A549 (cell line): ENCODE measurements at regions not wholly inside any gene's neighbourhood (a gene's known extent, or its start where the extent isn't known, plus 50 kb on each side); places are given as distances from the start of the nearest gene placed in this dataset.

ENCODE experiments used
- ATAC-seq, 2 experiments: fragments of 200-7000 bp in 1 of 2; fragments of >200 bp in 1 of 2; cut with Nextera tagmentation in 1 of 2; cut with Tn5 transposase in 1 of 2; 3 replicates each; pipeline versions ENCODE4 v1.8.0 to v1.9.1; 2018 to 2020; ENCODE audit warnings: mild to moderate bottlenecking in 1 of 2, moderate library complexity in 1 of 2
- CTCF ChIA-PET: fragments of 300-600 bp; sonication (Branson Sonifier 250); formaldehyde crosslinking; extraction: SDS; loops from one replicate; lab custom pipeline; 2021; ENCODE audit warnings: antibody characterized with exemption, inconsistent platforms; lab: Yijun Ruan, JAX
- POLR2A ChIA-PET: fragments of 350-600 bp; formaldehyde crosslinking; extraction: SDS; loops from one replicate; lab custom pipeline; 2021; ENCODE audit warnings: antibody characterized with exemption, inconsistent platforms; lab: Yijun Ruan, JAX
- DNase-seq, 2 experiments: peaks; one replicate each; pipeline versions ENCODE4 v3.0.0 to v3.0.0-alpha.2; 2011 to 2016; ENCODE audit warnings: low read depth in 1 of 2, low spot score in 1 of 2
- FAIRE-seq: peaks from 2 replicates; lab custom pipeline; 2011; peaks lifted over from hg19 to GRCh38; lab: Jason Lieb, UNC
- H3K27ac ChIP-seq, 2 experiments: fragments of >200 bp; sonication (Bioruptor Twin); formaldehyde crosslinking; 3 replicates each; pipeline ENCODE4 v1.5.1; 2016 to 2017
- H3K4me1 ChIP-seq: fragments of >200 bp; sonication (Bioruptor Twin); formaldehyde crosslinking; 3 replicates; pipeline ENCODE4 v1.6.1; 2016
- H3K4me2 ChIP-seq: fragments of >200 bp; sonication (Bioruptor Twin); formaldehyde crosslinking; 3 replicates; pipeline ENCODE4 v1.6.1; 2016
- H3K4me3 ChIP-seq: fragments of >200 bp; sonication (Bioruptor Twin); formaldehyde crosslinking; 3 replicates; pipeline ENCODE4 v1.5.1; 2016
- H3K9me3 ChIP-seq: fragments of >200 bp; sonication (Bioruptor Twin); formaldehyde crosslinking; 3 replicates; pipeline ENCODE4 v1.6.1; 2016
- ATOH8 ChIP-seq: fragments of 250-450 bp; sonication (Bioruptor Pico); IDR thresholded peaks from 2 replicates; pipeline ENCODE4 v1.5.0; 2020; ENCODE audit warnings: low read depth, mild to moderate bottlenecking, moderate library complexity
- BHLHE40 ChIP-seq: IDR thresholded peaks from 2 replicates; pipeline ENCODE4 v1.6.1; 2012; ENCODE audit warnings: low read depth, low read length, inconsistent platforms
- CBX2 ChIP-seq: fragments of 200-600 bp; sonication (generic); IDR thresholded peaks from 2 replicates; pipeline ENCODE4 v1.6.1; 2016; ENCODE audit warnings: low read depth, mild to moderate bottlenecking, borderline replicate concordance
- CBX8 ChIP-seq: fragments of 200-600 bp; sonication (generic); IDR thresholded peaks from 2 replicates; pipeline ENCODE4 v1.6.1; 2016
- CHD4 ChIP-seq: fragments of 200-600 bp; sonication (generic); IDR thresholded peaks from 2 replicates; pipeline ENCODE4 v1.6.1; 2016; ENCODE audit warnings: antibody characterized with exemption, mild to moderate bottlenecking, borderline replicate concordance
- CTCF ChIP-seq: fragments of >200 bp; sonication (Bioruptor Twin); formaldehyde crosslinking; IDR thresholded peaks from 3 replicates; pipeline ENCODE4 v1.5.1; 2016
- EHF ChIP-seq: fragments of 250-450 bp; sonication (Bioruptor Pico); IDR thresholded peaks from 2 replicates; pipeline ENCODE4 v1.5.0; 2020; ENCODE audit warnings: mild to moderate bottlenecking
- ELK1 ChIP-seq: fragments of 150-350 bp; IDR thresholded peaks from 2 replicates; pipeline ENCODE4 v1.6.1; 2014; ENCODE audit warnings: low read depth, mild to moderate bottlenecking, low read length
- ESRRA ChIP-seq: fragments of 150-350 bp; IDR thresholded peaks from 2 replicates; pipeline ENCODE4 v1.6.1; 2014; ENCODE audit warnings: mild to moderate bottlenecking, low read length, borderline replicate concordance
- FOSB ChIP-seq: fragments of 250-450 bp; sonication (Bioruptor Pico); IDR thresholded peaks from 2 replicates; pipeline ENCODE4 v1.5.0; 2020; ENCODE audit warnings: mild to moderate bottlenecking, moderate library complexity
- FOSL2 ChIP-seq, 2 experiments: fragments of 450-650 bp in 1 of 2; fragments of >200 bp in 1 of 2; sonication (Bioruptor Twin) in 1 of 2; formaldehyde crosslinking; IDR thresholded peaks; 2 replicates each; pipeline versions ENCODE4 v1.5.0 to v1.6.1; 2016 to 2020; ENCODE audit warnings: mild to moderate bottlenecking in 1 of 2, moderate library complexity in 1 of 2
- HES2 ChIP-seq: fragments of >200 bp; sonication (Bioruptor Twin); formaldehyde crosslinking; IDR thresholded peaks from 2 replicates; pipeline ENCODE4 v1.6.1; 2016
- HOXB13 ChIP-seq: fragments of 250-450 bp; sonication (Bioruptor Pico); IDR thresholded peaks from 2 replicates; pipeline ENCODE4 v1.5.0; 2020; ENCODE audit warnings: low read depth, mild to moderate bottlenecking, moderate library complexity
- HOXB5 ChIP-seq: fragments of 250-450 bp; sonication (Bioruptor Pico); IDR thresholded peaks from 2 replicates; pipeline ENCODE4 v1.5.0; 2020; ENCODE audit warnings: mild to moderate bottlenecking, moderate library complexity
- JUNB ChIP-seq: fragments of >200 bp; sonication (Bioruptor Twin); formaldehyde crosslinking; IDR thresholded peaks from 2 replicates; pipeline ENCODE4 v1.6.1; 2016
- MAFK ChIP-seq: fragments of 450-650 bp; IDR thresholded peaks from 2 replicates; pipeline ENCODE4 v1.6.1; 2014; ENCODE audit not compliant: partially characterized antibody
- MAX ChIP-seq: IDR thresholded peaks from 2 replicates; pipeline ENCODE4 v1.6.1; 2012
- MAZ ChIP-seq: fragments of 150-350 bp; IDR thresholded peaks from 2 replicates; pipeline ENCODE4 v1.6.1; 2014; ENCODE audit warnings: antibody characterized with exemption, low read depth, low read length, borderline replicate concordance
- MYC ChIP-seq: IDR thresholded peaks from 2 replicates; pipeline ENCODE4 v1.6.1; 2012; ENCODE audit warnings: mild to moderate bottlenecking, inconsistent platforms, low read length, improper control_type of control experiment, borderline replicate concordance
- NR3C1 ChIP-seq: fragments of >200 bp; sonication (Bioruptor Twin); formaldehyde crosslinking; IDR thresholded peaks from 3 replicates; pipeline ENCODE4 v1.6.1; 2017
- PHF8 ChIP-seq: fragments of 200-600 bp; sonication (generic); IDR thresholded peaks from 2 replicates; pipeline ENCODE4 v1.6.1; 2016; ENCODE audit warnings: low read depth, mild to moderate bottlenecking, antibody characterized with exemption, moderate library complexity, borderline replicate concordance
- POLR2AphosphoS2 ChIP-seq: conservative IDR thresholded peaks from 2 replicates; pipeline ENCODE4 v1.6.1; 2012; ENCODE audit warnings: low read length, improper control_type of control experiment, inconsistent platforms
- RAD21 ChIP-seq, 2 experiments: fragments of >200 bp in 1 of 2; sonication (Bioruptor Twin) in 1 of 2; formaldehyde crosslinking in 1 of 2; IDR thresholded peaks in 1 of 2; conservative IDR thresholded peaks in 1 of 2; 2 replicates in 1 of 2; 3 replicates in 1 of 2; pipeline ENCODE4 v1.6.1; 2012 to 2018; ENCODE audit warnings: inconsistent platforms in 1 of 2
- RCOR1 ChIP-seq: fragments of 150-350 bp; IDR thresholded peaks from 2 replicates; pipeline ENCODE4 v1.6.1; 2014; ENCODE audit warnings: antibody characterized with exemption, low read length, low read depth
- RNF2 ChIP-seq: fragments of 200-600 bp; sonication (generic); IDR thresholded peaks from 2 replicates; pipeline ENCODE4 v1.6.1; 2016; ENCODE audit warnings: low read depth, mild to moderate bottlenecking, antibody characterized with exemption, moderate library complexity, borderline replicate concordance
- TFCP2L1 ChIP-seq: fragments of 250-450 bp; sonication (Bioruptor Pico); IDR thresholded peaks from 2 replicates; pipeline ENCODE4 v1.5.0; 2021; ENCODE audit warnings: mild to moderate bottlenecking
- USF2 ChIP-seq: fragments of 450-650 bp; IDR thresholded peaks from 2 replicates; pipeline ENCODE4 v1.6.1; 2014; ENCODE audit warnings: antibody characterized with exemption
- ZFP36 ChIP-seq: fragments of 450-650 bp; IDR thresholded peaks from 2 replicates; pipeline ENCODE4 v1.6.1; 2014; ENCODE audit warnings: borderline replicate concordance; ENCODE audit not compliant: partially characterized antibody
- ZNF302 ChIP-seq: fragments of 250-450 bp; sonication (Bioruptor Pico); IDR thresholded peaks from 2 replicates; pipeline ENCODE4 v1.9.0; 2021; ENCODE audit warnings: inconsistent platforms, mild to moderate bottlenecking, moderate library complexity
- WGBS: methylation state at CpG from one replicate; pipeline ENCODE4 v1.1.6; 2017; ENCODE audit errors: missing lambda C conversion rate; 5-methylcytosine and 5-hydroxymethylcytosine counted together

- Histone ChIP-seq H3K27ac (no peak overlapping the region), H3K4me1 (no peaks in the 10 kb centered on the region), H3K4me3 (no peak overlapping the region), H3K4me2 (no peak overlapping the region), H3K9me3 (no peaks in the 10 kb centered on the region)
- FAIRE-seq, result no peak
- no peak for DNase-seq
- WGBS, result 23% methylated on average over 3 of the region's 3 CpGs
- POLR2A ChIA-PET, result no interaction called here
- CTCF ChIA-PET, result no interaction called here
- TF ChIP-seq ESRRA, result no peak
- TF ChIP-seq CBX2, result no peak
- peak; percentile 70 for TF ChIP-seq MAFK
- no peak for ATAC-seq
These were observed 204.2 kb downstream of the CYLD start for GRCh38 chr16:50946098-50946497.

GRCh38 chr16:50945171-50945570 lies 203.3 kb downstream of the CYLD start:
- FAIRE-seq (no peak), ATAC-seq (no peak), DNase-seq (no peak)
- H3K4me1 ChIP-seq, result no peaks in the 10 kb centered on the region
- no peak overlapping the region for H3K4me3 ChIP-seq
- POLR2A ChIA-PET, result no interaction called here
- TF ChIP-seq CBX8 (no peak), POLR2AphosphoS2 (no peak), MAX (no peak), CBX2 (no peak), ZFP36 (no peak), HOXB5 (no peak), RNF2 (no peak), PHF8 (no peak), ATOH8 (CRISPR knock-in tag) (no peak), FOSL2 (IDR thresholded peaks at IDR 0.05) (no peak), FOSL2 (CRISPR knock-in tag; IDR thresholded peaks at IDR 0.05) (no peak), TFCP2L1 (CRISPR knock-in tag) (no peak), BHLHE40 (no peak), RCOR1 (no peak), CHD4 (no peak), HOXB13 (CRISPR knock-in tag) (no peak), ZNF302 (CRISPR knock-in tag) (no peak), USF2 (no peak), RAD21 (conservative IDR thresholded peaks at IDR 0.05 in 1 of 2, IDR thresholded peaks at IDR 0.05 in 1 of 2) (no peak), CTCF (no peak)
- H3K4me2 ChIP-seq, result no peak overlapping the region
- 24% methylated on average over 4 of the region's 4 CpGs for WGBS
- no peak overlapping the region for H3K27ac ChIP-seq
- CTCF ChIA-PET, result no interaction called here
- H3K9me3 ChIP-seq, result no peaks in the 10 kb centered on the region

- Histone ChIP-seq H3K27ac (no peak overlapping the region), H3K4me1 (no peaks in the 10 kb centered on the region), H3K9me3 (no peaks in the 10 kb centered on the region), H3K4me2 (no peak overlapping the region), H3K4me3 (no peak overlapping the region)
- 0% methylated on average over 1 of the region's 1 CpG for WGBS
- FAIRE-seq (no peak), DNase-seq (no peak), ATAC-seq (no peak)
- ChIA-PET CTCF (no interaction called here), POLR2A (no interaction called here)
- TF ChIP-seq POLR2AphosphoS2, result no peak
- no peak for TF ChIP-seq MAZ
- TF ChIP-seq MYC, result no peak
- TF ChIP-seq HES2, result no peak
- TF ChIP-seq ATOH8 (CRISPR knock-in tag), result no peak
- TF ChIP-seq ELK1, result no peak
- TF ChIP-seq JUNB, result no peak
- no peak for TF ChIP-seq EHF
- TF ChIP-seq NR3C1, result no peak
- TF ChIP-seq RAD21 (conservative IDR thresholded peaks at IDR 0.05 in 1 of 2, IDR thresholded peaks at IDR 0.05 in 1 of 2), result no peak
- no peak for TF ChIP-seq FOSB (CRISPR knock-in tag)
- TF ChIP-seq PHF8, result no peak
- TF ChIP-seq CHD4, result no peak
These were observed 202.6 kb downstream of the CYLD start for GRCh38 chr16:50944436-50944835.
